Stomach (tissue), 4 donors: ENCODE measurements at regions not wholly inside any gene's neighbourhood (a gene's known extent, or its start where the extent isn't known, plus 50 kb on each side); places are given as distances from the start of the nearest gene placed in this dataset.

Source experiments
- CTCF ChIP-seq, 7 experiments: fragments of 450-650 bp in 4 of 7; fragments of 200-600 bp in 3 of 7; sonication (generic) in 3 of 7; IDR thresholded peaks; one replicate each; pipeline ENCODE4 v1.5.1; 2016 to 2019; ENCODE audit warnings: antibody characterized with exemption in 7 of 7, control low read depth in 2 of 7, mild to moderate bottlenecking in 1 of 7
- EP300 ChIP-seq: sonication (generic); formaldehyde crosslinking; IDR thresholded peaks from one replicate; pipeline ENCODE4 v1.6.1; 2017; ENCODE audit warnings: antibody characterized with exemption
- POLR2A ChIP-seq, 4 donors: fragments of 450-650 bp; IDR thresholded peaks; one replicate each; pipeline ENCODE4 v1.6.1; 2016; ENCODE audit warnings: antibody characterized with exemption in 4 of 4, control low read depth in 2 of 4, mild to moderate bottlenecking in 1 of 4, moderate library complexity in 1 of 4

DNA sequence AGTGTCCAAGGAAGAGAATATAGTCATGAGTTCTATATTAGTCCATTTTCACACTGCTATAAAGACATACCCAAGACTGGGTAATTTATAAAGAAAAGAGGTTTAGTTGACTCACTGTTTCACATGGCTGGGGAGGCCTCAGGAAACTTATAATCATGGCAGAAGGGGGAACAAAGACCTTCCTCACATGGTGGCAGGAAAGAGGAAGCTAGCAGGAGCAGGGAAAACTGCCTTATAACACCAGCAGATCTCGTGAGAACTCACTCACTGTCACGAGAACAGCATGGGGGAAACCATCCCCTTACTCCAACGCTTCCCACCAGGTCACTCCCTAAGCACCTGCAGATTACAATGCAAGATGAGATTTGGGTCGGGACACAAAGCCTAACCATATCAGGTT, 139.0 kb upstream of the ZNF438 start:
- TF ChIP-seq CTCF (IDR thresholded peaks at IDR 0.05) (no peak), EP300 (no peak), POLR2A (IDR thresholded peaks at IDR 0.05) (no peak)
